B cell (primary cell): ENCODE measurements at regions not wholly inside any gene's neighbourhood (a gene's known extent, or its start where the extent isn't known, plus 50 kb on each side); places are given as distances from the start of the nearest gene placed in this dataset.

Experiments
- ATAC-seq: fragments of 200-7000 bp; cut with Tn5 transposase; one replicate; pipeline ENCODE4 v1.10.0; 2021; ENCODE audit warnings: low read depth, mild to moderate bottlenecking, moderate number of reproducible peaks, moderate library complexity
- CTCF ChIA-PET: fragments of 350-600 bp; sonication (Branson Sonifier 250); formaldehyde crosslinking; loops from one replicate; lab custom pipeline; 2021; ENCODE audit warnings: antibody characterized with exemption, inconsistent platforms; lab: Charles Lee
- POLR2A ChIA-PET: fragments of 350-600 bp; sonication (Branson Sonifier 250); formaldehyde crosslinking; loops from one replicate; lab custom pipeline; 2021; ENCODE audit warnings: antibody characterized with exemption; lab: Charles Lee
- DNase-seq: peaks from one replicate; pipeline ENCODE4 v3.0.0; 2013
- H2AFZ ChIP-seq: 2 replicates; pipeline ENCODE4 v1.6.1; 2012; ENCODE audit warnings: mild to moderate bottlenecking, low read depth, low read length; ENCODE audit not compliant: insufficient read depth, poor library complexity, severe bottlenecking
- H3K27ac ChIP-seq, 2 donors: 1 replicate in 1 of 2; 2 replicates in 1 of 2; pipeline ENCODE4 v1.5.1; 2012 to 2013; ENCODE audit warnings: low read length in 2 of 2, mild to moderate bottlenecking in 2 of 2, moderate library complexity in 1 of 2
- H3K27me3 ChIP-seq, 4 experiments: fragments of 200-600 bp in 1 of 4; sonication (generic) in 1 of 4; replicated peaks in 1 of 4; 1 replicate in 2 of 4; 2 replicates in 2 of 4; pipeline versions ENCODE4 v1.6.1 to v1.7.0; 2013 to 2016; ENCODE audit warnings: low read length in 3 of 4, mild to moderate bottlenecking in 2 of 4, mixed read lengths in 1 of 4, moderate library complexity in 1 of 4; ENCODE audit not compliant: insufficient read depth in 4 of 4, control insufficient read depth in 3 of 4; ENCODE audit errors: control extremely low read depth in 1 of 4
- H3K36me3 ChIP-seq, 2 experiments: replicated peaks in 1 of 2; 1 replicate in 1 of 2; 2 replicates in 1 of 2; pipeline versions ENCODE4 v1.6.1 to v1.7.1; 2013; ENCODE audit warnings: low read length in 1 of 2; ENCODE audit not compliant: insufficient read depth in 2 of 2, control insufficient read depth in 1 of 2; ENCODE audit errors: control extremely low read depth in 1 of 2, extremely low read depth in 1 of 2
- H3K4me1 ChIP-seq, 2 donors: fragments of 200-600 bp in 1 of 2; sonication (generic) in 1 of 2; 1 replicate in 1 of 2; 2 replicates in 1 of 2; pipeline versions ENCODE4 v1.5.1 to v1.6.1; 2013 to 2017; ENCODE audit warnings: low read length in 2 of 2; ENCODE audit not compliant: control insufficient read depth in 2 of 2, insufficient read depth in 2 of 2
- H3K4me2 ChIP-seq: replicated peaks from 2 replicates; pipeline ENCODE3; 2012; ENCODE audit warnings: mild to moderate bottlenecking, low read depth, low read length; ENCODE audit not compliant: poor library complexity, severe bottlenecking
- H3K4me3 ChIP-seq, 5 experiments: fragments of 200-600 bp in 1 of 5; sonication (generic) in 1 of 5; 1 replicate in 3 of 5; 2 replicates in 2 of 5; pipeline versions ENCODE4 v1.5.1 to v1.7.0; 2011 to 2016; ENCODE audit warnings: low read length in 4 of 5, mild to moderate bottlenecking in 4 of 5, low read depth in 2 of 5, control low read depth in 1 of 5, moderate library complexity in 1 of 5; ENCODE audit not compliant: insufficient read depth in 1 of 5; ENCODE audit errors: control extremely low read depth in 1 of 5, extremely low read depth in 1 of 5
- H3K79me2 ChIP-seq: fragments of 200-600 bp; sonication (generic); one replicate; pipeline ENCODE4 v1.6.0; 2016; ENCODE audit warnings: low read length; ENCODE audit not compliant: control insufficient read depth, insufficient read depth
- H3K9ac ChIP-seq: fragments of 200-600 bp; sonication (generic); 2 replicates; pipeline ENCODE4 v1.6.1; 2017; ENCODE audit warnings: mild to moderate bottlenecking, low read length, moderate library complexity
- H3K9me3 ChIP-seq, 3 donors: one replicate each; pipeline versions ENCODE4 v1.6.1 to v1.7.1; 2013; ENCODE audit warnings: low read length in 2 of 3; ENCODE audit not compliant: control insufficient read depth in 2 of 3, insufficient read depth in 1 of 3; ENCODE audit errors: control extremely low read depth in 1 of 3
- H4K20me1 ChIP-seq: 2 replicates; pipeline ENCODE4 v1.6.0; 2012; ENCODE audit warnings: mild to moderate bottlenecking, low read length; ENCODE audit not compliant: insufficient read depth, control insufficient read depth, poor library complexity, severe bottlenecking
- H3K27ac Mint-ChIP-seq: one replicate; pipeline ENCODE4 v1.8.0; 2021; ENCODE audit warnings: mixed read lengths
- H3K27me3 Mint-ChIP-seq: one replicate; pipeline ENCODE4 v1.8.0; 2021; ENCODE audit warnings: mixed read lengths
- H3K4me1 Mint-ChIP-seq: one replicate; pipeline ENCODE4 v1.8.0; 2021; ENCODE audit warnings: mixed read lengths
- H3K4me3 Mint-ChIP-seq: one replicate; pipeline ENCODE4 v1.8.0; 2021; ENCODE audit warnings: mixed read lengths
- H3K9me3 Mint-ChIP-seq: one replicate; pipeline ENCODE4 v1.8.0; 2022; ENCODE audit warnings: mixed read lengths; ENCODE audit not compliant: insufficient read depth
- CTCF ChIP-seq: fragments of 200-600 bp; IDR thresholded peaks from one replicate; pipeline ENCODE4 v1.8.0; 2022; ENCODE audit warnings: antibody characterized with exemption, mild to moderate bottlenecking
- EZH2 ChIP-seq: IDR thresholded peaks from 2 replicates; pipeline ENCODE4 v1.6.1; 2012; ENCODE audit warnings: borderline replicate concordance, low read depth, mild to moderate bottlenecking, moderate library complexity, low read length; ENCODE audit not compliant: insufficient read depth, poor library complexity, severe bottlenecking
- WGBS: methylation state at CpG from one replicate; pipeline ENCODE4 v1.1.5; 2013; ENCODE audit warnings: missing lambda C conversion rate; ENCODE audit not compliant: insufficient coverage; 5-methylcytosine and 5-hydroxymethylcytosine counted together
- intact Hi-C: fragments of 100-400 bp; cut with micrococcal nuclease; formaldehyde crosslinking; loops from one replicate; pipeline ENCODE4 v1.10.0; 2022

GRCh38 chr10:20955355-20955893 lies 58.3 kb upstream of the NEBL start:
- no peaks in the 10 kb centered on the region for H3K36me3 ChIP-seq
- no peak overlapping the region for H2AFZ ChIP-seq
- no peak overlapping the region for H3K9ac ChIP-seq
- no peaks in the 10 kb centered on the region for H3K79me2 ChIP-seq
- ChIA-PET POLR2A (no interaction called here), CTCF (no interaction called here)
- H3K4me3 ChIP-seq, result no peak overlapping the region
- Mint-ChIP-seq H3K27ac (no peak overlapping the region), H3K9me3 (no peaks in the 10 kb centered on the region), H3K27me3 (peaks cover 12% of the 10 kb centered on the region), H3K4me3 (no peak overlapping the region), H3K4me1 (no peaks in the 10 kb centered on the region)
- no peaks in the 10 kb centered on the region for H3K4me1 ChIP-seq
- no peaks in the 10 kb centered on the region for H3K27me3 ChIP-seq
- no peak for TF ChIP-seq CTCF
- TF ChIP-seq EZH2, result no peak
- intact Hi-C loops, result no loop called here
- no peaks in the 10 kb centered on the region for H4K20me1 ChIP-seq
- WGBS, result 67% methylated on average over 1 of the region's 1 CpG
- no peak overlapping the region for H3K4me2 ChIP-seq
- no peak for ATAC-seq
- no peak overlapping the region for H3K27ac ChIP-seq
- no peak for DNase-seq
- H3K9me3 ChIP-seq, result peaks cover 0 to 3% (median 0%) of the 10 kb centered on the region in 3 donors

- no peak overlapping the region for H2AFZ ChIP-seq
- Mint-ChIP-seq H3K4me1 (peaks cover 4% of the 10 kb centered on the region), H3K9me3 (no peaks in the 10 kb centered on the region), H3K27ac (no peak overlapping the region), H3K4me3 (no peak overlapping the region), H3K27me3 (peaks cover 9% of the 10 kb centered on the region)
- no peak overlapping the region for H3K9ac ChIP-seq
- no peak for DNase-seq
- intact Hi-C loops, result no loop called here
- no peaks in the 10 kb centered on the region for H3K27me3 ChIP-seq
- H3K36me3 ChIP-seq, result no peaks in the 10 kb centered on the region
- no peak for TF ChIP-seq CTCF
- no peak for TF ChIP-seq EZH2
- no peak overlapping the region for H3K27ac ChIP-seq
- ChIA-PET CTCF (no interaction called here), POLR2A (no interaction called here)
- H3K4me1 ChIP-seq, result no peaks in the 10 kb centered on the region
- H4K20me1 ChIP-seq, result no peaks in the 10 kb centered on the region
- no peak overlapping the region for H3K4me2 ChIP-seq
- no peak for ATAC-seq
- H3K4me3 ChIP-seq, result no peak overlapping the region
- H3K9me3 ChIP-seq, result peaks cover 0 to 3% (median 0%) of the 10 kb centered on the region in 3 donors
- no peaks in the 10 kb centered on the region for H3K79me2 ChIP-seq
- WGBS, result 93% methylated on average over 3 of the region's 5 CpGs
Measured at GRCh38 chr10:20954519-20954918, 57.4 kb upstream of the NEBL start.
